BJ (cell line): ENCODE measurements at regions not wholly inside any gene's neighbourhood (a gene's known extent, or its start where the extent isn't known, plus 50 kb on each side); places are given as distances from the start of the nearest gene placed in this dataset.

Experiments used
- CTCF ChIA-PET: fragments of 350-600 bp; formaldehyde crosslinking; extraction: SDS; loops from one replicate; lab custom pipeline; 2021; ENCODE audit warnings: antibody characterized with exemption, inconsistent platforms; lab: Yijun Ruan, JAX
- POLR2A ChIA-PET: fragments of 300-600 bp; sonication (Branson Sonifier 250); formaldehyde crosslinking; extraction: SDS; loops from one replicate; lab custom pipeline; 2021; ENCODE audit warnings: antibody characterized with exemption; lab: Charles Lee
- DNase-seq: peaks from one replicate; pipeline ENCODE4 v3.0.0-alpha.2; 2011; ENCODE audit warnings: low read depth
- H3K27me3 ChIP-seq: 2 replicates; pipeline ENCODE4 v1.6.0; 2011; ENCODE audit warnings: low read length; ENCODE audit not compliant: control insufficient read depth, insufficient read depth
- H3K36me3 ChIP-seq: 2 replicates; pipeline ENCODE4 v1.5.1; 2011; ENCODE audit warnings: low read length; ENCODE audit not compliant: control insufficient read depth, insufficient read depth
- H3K4me3 ChIP-seq: 2 replicates; pipeline ENCODE4 v1.5.1; 2011; ENCODE audit warnings: low read depth, mild to moderate bottlenecking, control low read depth, low read length
- CTCF ChIP-seq: IDR thresholded peaks from 2 replicates; pipeline ENCODE4 v1.5.1; 2011; ENCODE audit warnings: low read depth, mild to moderate bottlenecking, control low read depth, inconsistent platforms, low read length, moderate library complexity; ENCODE audit not compliant: insufficient read depth

- ChIA-PET POLR2A (no interaction called here), CTCF (no interaction called here)
- no peak for DNase-seq
- TF ChIP-seq CTCF, result no peak
- Histone ChIP-seq H3K4me3 (no peak overlapping the region), H3K27me3 (no peaks in the 10 kb centered on the region), H3K36me3 (no peaks in the 10 kb centered on the region)
Observed at GRCh38 chr6:103617642-103618041, 1242.1 kb downstream of the HACE1 start.

- no peak for TF ChIP-seq CTCF
- POLR2A ChIA-PET, result no interaction called here
- DNase-seq, result no peak
- H3K27me3 ChIP-seq, result no peaks in the 10 kb centered on the region
- H3K4me3 ChIP-seq, result no peak overlapping the region
- H3K36me3 ChIP-seq, result no peaks in the 10 kb centered on the region
- CTCF ChIA-PET, result interaction anchor here (1.2 kb wide), 1 partner anchor 17 kb away, joined by 3 read pairs; no protein-coding TSS in a partner anchor
Observed at GRCh38 chr6:103587722-103588121, 1272.0 kb downstream of the HACE1 start.

GRCh38 chr6:103578115-103578514 is 1281.6 kb downstream of the HACE1 start:
- TF ChIP-seq CTCF, result no peak
- Histone ChIP-seq H3K4me3 (no peak overlapping the region), H3K27me3 (no peaks in the 10 kb centered on the region), H3K36me3 (no peaks in the 10 kb centered on the region)
- no peak for DNase-seq
- CTCF ChIA-PET, result no interaction called here
- POLR2A ChIA-PET, result no interaction called here

- Histone ChIP-seq H3K27me3 (no peaks in the 10 kb centered on the region), H3K36me3 (no peaks in the 10 kb centered on the region), H3K4me3 (no peak overlapping the region)
- DNase-seq, result no peak
- POLR2A ChIA-PET, result no interaction called here
- TF ChIP-seq CTCF, result no peak
- CTCF ChIA-PET, result no interaction called here
Observed at GRCh38 chr6:103570431-103570830, 1289.3 kb downstream of the HACE1 start.

- POLR2A ChIA-PET, result no interaction called here
- Histone ChIP-seq H3K27me3 (no peaks in the 10 kb centered on the region), H3K36me3 (no peaks in the 10 kb centered on the region), H3K4me3 (no peak overlapping the region)
- no peak for DNase-seq
- CTCF ChIA-PET, result no interaction called here
- TF ChIP-seq CTCF, result no peak
Observed at GRCh38 chr6:103554911-103555310, 1304.8 kb downstream of the HACE1 start.
